Hematopoietic multipotent progenitor cell treated with erythropoietin and hydrocortisone succinate and interleukin-3 and kit ligand, for 6 days (in vitro differentiated cells): ENCODE measurements at regions not wholly inside any gene's neighbourhood (a gene's known extent, or its start where the extent isn't known, plus 50 kb on each side); places are given as distances from the start of the nearest gene placed in this dataset.
"Not testable (repeated sequence)": the region's sequence is repeated elsewhere in the genome, so short reads cannot be mapped to it uniquely, and the experiment has no call there.

ENCODE experiments used
- DNase-seq: peaks from one replicate; pipeline ENCODE4 v3.0.0-alpha.2; 2015

- no peak for DNase-seq
Observed at GRCh38 chr11:134737563-134738510, 325.8 kb upstream of the B3GAT1 start.

- no peak for DNase-seq
Observed at GRCh38 chr11:134736251-134736947, 324.4 kb upstream of the B3GAT1 start.

GRCh38 chr11:134734894-134735293, 322.9 kb upstream of the B3GAT1 start:
- DNase-seq = no peak

- no peak for DNase-seq
Observed at GRCh38 chr11:134734141-134734845, 322.3 kb upstream of the B3GAT1 start.

GRCh38 chr11:134733646-134734045, 321.6 kb upstream of the B3GAT1 start:
- DNase-seq = no peak

GRCh38 chr11:134731213-134731961, 319.3 kb upstream of the B3GAT1 start:
- DNase-seq = no peak

GRCh38 chr11:134730561-134731212, 318.6 kb upstream of the B3GAT1 start:
- no peak for DNase-seq

- DNase-seq = no peak
Observed at GRCh38 chr11:134730101-134730500, 318.1 kb upstream of the B3GAT1 start.

GRCh38 chr11:134728186-134728585, 316.1 kb upstream of the B3GAT1 start:
- DNase-seq = no peak

- DNase-seq = no peak
Observed at GRCh38 chr11:134727636-134728035, 315.6 kb upstream of the B3GAT1 start.

GRCh38 chr11:134727204-134727603, 315.2 kb upstream of the B3GAT1 start:
- DNase-seq = peak; percentile 77

- no peak for DNase-seq
Observed at GRCh38 chr11:134725716-134726639, 313.9 kb upstream of the B3GAT1 start.

- DNase-seq = no peak
Observed at GRCh38 chr11:134725211-134725610, 313.2 kb upstream of the B3GAT1 start.

GRCh38 chr11:134724779-134725140, 312.7 kb upstream of the B3GAT1 start:
- DNase-seq = no peak

- no peak for DNase-seq
Observed at GRCh38 chr11:134724106-134724778, 312.2 kb upstream of the B3GAT1 start.

- DNase-seq = not testable (repeated sequence)
Observed at GRCh38 chr11:134720691-134721070, 308.6 kb upstream of the B3GAT1 start.

- not testable (repeated sequence) for DNase-seq
Observed at GRCh38 chr11:134719940-134720690, 308.1 kb upstream of the B3GAT1 start.

- no peak for DNase-seq
Observed at GRCh38 chr11:134719397-134719796, 307.4 kb upstream of the B3GAT1 start.

- no peak for DNase-seq
Observed at GRCh38 chr11:134716582-134716981, 304.5 kb upstream of the B3GAT1 start.
